HL-60 (cell line): ENCODE measurements at regions not wholly inside any gene's neighbourhood (a gene's known extent, or its start where the extent isn't known, plus 50 kb on each side); places are given as distances from the start of the nearest gene placed in this dataset.

Experiments
- SPI1 ChIP-seq: IDR thresholded peaks from 2 replicates; pipeline ENCODE4 v1.6.1; 2012; ENCODE audit warnings: low read depth, mild to moderate bottlenecking, borderline replicate concordance
- TF ChIP-seq, protein P1 (sequence below): IDR thresholded peaks from 2 replicates; pipeline ENCODE4 v1.6.1; 2012; ENCODE audit warnings: low read depth; ENCODE audit not compliant: insufficient replicate concordance
- TF ChIP-seq, protein P2 (sequence below): IDR thresholded peaks from one replicate; pipeline ENCODE4 v1.5.1; 2011; ENCODE audit warnings: low read length, control low read depth, inconsistent platforms; ENCODE audit not compliant: insufficient read depth

DNA sequence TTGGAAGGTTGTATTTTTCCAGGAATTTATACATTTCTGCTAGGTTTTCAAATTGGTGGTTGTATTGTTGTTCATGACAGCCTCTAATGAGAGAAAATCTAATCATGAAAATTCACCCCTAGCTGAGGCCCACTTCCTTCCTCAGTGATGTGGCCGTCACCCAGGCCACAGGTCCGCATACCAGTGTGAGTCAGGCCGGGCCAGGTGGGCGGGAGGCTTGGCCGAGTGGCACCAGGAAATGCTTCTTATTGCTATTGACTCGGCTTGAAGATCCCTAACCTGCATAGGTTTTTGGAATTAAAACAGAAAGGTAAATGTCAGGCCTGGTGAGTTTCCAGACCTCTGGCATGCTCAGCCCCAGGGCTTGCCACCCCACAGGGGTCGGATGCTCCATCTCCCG lies 88.7 kb downstream of the SCGB2B2 start:
- TF ChIP-seq, protein P1, sequence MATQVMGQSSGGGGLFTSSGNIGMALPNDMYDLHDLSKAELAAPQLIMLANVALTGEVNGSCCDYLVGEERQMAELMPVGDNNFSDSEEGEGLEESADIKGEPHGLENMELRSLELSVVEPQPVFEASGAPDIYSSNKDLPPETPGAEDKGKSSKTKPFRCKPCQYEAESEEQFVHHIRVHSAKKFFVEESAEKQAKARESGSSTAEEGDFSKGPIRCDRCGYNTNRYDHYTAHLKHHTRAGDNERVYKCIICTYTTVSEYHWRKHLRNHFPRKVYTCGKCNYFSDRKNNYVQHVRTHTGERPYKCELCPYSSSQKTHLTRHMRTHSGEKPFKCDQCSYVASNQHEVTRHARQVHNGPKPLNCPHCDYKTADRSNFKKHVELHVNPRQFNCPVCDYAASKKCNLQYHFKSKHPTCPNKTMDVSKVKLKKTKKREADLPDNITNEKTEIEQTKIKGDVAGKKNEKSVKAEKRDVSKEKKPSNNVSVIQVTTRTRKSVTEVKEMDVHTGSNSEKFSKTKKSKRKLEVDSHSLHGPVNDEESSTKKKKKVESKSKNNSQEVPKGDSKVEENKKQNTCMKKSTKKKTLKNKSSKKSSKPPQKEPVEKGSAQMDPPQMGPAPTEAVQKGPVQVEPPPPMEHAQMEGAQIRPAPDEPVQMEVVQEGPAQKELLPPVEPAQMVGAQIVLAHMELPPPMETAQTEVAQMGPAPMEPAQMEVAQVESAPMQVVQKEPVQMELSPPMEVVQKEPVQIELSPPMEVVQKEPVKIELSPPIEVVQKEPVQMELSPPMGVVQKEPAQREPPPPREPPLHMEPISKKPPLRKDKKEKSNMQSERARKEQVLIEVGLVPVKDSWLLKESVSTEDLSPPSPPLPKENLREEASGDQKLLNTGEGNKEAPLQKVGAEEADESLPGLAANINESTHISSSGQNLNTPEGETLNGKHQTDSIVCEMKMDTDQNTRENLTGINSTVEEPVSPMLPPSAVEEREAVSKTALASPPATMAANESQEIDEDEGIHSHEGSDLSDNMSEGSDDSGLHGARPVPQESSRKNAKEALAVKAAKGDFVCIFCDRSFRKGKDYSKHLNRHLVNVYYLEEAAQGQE, result no peak
- TF ChIP-seq, protein P2, sequence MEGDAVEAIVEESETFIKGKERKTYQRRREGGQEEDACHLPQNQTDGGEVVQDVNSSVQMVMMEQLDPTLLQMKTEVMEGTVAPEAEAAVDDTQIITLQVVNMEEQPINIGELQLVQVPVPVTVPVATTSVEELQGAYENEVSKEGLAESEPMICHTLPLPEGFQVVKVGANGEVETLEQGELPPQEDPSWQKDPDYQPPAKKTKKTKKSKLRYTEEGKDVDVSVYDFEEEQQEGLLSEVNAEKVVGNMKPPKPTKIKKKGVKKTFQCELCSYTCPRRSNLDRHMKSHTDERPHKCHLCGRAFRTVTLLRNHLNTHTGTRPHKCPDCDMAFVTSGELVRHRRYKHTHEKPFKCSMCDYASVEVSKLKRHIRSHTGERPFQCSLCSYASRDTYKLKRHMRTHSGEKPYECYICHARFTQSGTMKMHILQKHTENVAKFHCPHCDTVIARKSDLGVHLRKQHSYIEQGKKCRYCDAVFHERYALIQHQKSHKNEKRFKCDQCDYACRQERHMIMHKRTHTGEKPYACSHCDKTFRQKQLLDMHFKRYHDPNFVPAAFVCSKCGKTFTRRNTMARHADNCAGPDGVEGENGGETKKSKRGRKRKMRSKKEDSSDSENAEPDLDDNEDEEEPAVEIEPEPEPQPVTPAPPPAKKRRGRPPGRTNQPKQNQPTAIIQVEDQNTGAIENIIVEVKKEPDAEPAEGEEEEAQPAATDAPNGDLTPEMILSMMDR, result no peak
- TF ChIP-seq SPI1, result no peak
